Skeletal muscle satellite cell (primary cell): ENCODE measurements at regions not wholly inside any gene's neighbourhood (a gene's known extent, or its start where the extent isn't known, plus 50 kb on each side); places are given as distances from the start of the nearest gene placed in this dataset.

Experiments
- H3K27me3 ChIP-seq: 2 replicates; pipeline ENCODE4 v1.7.0; 2013; ENCODE audit warnings: low read length; ENCODE audit not compliant: control insufficient read depth, insufficient read depth
- H3K36me3 ChIP-seq: 2 replicates; pipeline ENCODE4 v1.7.0; 2013; ENCODE audit warnings: mild to moderate bottlenecking, control low read depth, low read length; ENCODE audit not compliant: insufficient read depth
- H3K4me1 ChIP-seq: 2 replicates; pipeline ENCODE4 v1.7.0; 2013; ENCODE audit warnings: low read length; ENCODE audit not compliant: control insufficient read depth, insufficient read depth
- H3K4me2 ChIP-seq: 2 replicates; pipeline ENCODE4 v1.7.0; 2013; ENCODE audit warnings: mild to moderate bottlenecking, low read length
- H3K4me3 ChIP-seq: 2 replicates; pipeline ENCODE4 v1.7.0; 2013; ENCODE audit warnings: low read length
- H3K9ac ChIP-seq: 2 replicates; pipeline ENCODE4 v1.7.0; 2013; ENCODE audit warnings: mild to moderate bottlenecking, low read depth, low read length, moderate library complexity
- H3K9me3 ChIP-seq: replicated peaks from 2 replicates; pipeline ENCODE4 v1.7.0; 2013; ENCODE audit warnings: mild to moderate bottlenecking, control low read depth, low read length

DNA sequence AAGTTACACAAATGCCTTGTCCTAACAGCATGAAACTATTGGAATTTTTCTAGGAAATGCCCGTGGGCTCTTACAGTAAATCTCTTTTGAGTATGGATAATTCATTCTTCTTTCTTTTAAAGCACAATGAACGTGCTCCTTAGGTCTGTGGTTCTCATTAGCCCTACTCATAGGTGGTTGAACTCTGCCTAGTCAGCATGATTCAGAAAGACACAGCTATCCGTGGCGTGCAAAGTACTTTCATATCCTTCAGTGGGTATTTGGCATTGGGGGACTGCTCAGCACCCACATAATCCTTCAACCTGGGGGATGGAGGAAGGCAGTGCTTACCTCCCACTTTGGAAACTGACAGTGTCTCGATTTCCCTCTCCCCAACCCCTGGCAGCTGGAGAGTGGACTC lies 462.0 kb upstream of the CLINT1 start:
- H3K4me1 ChIP-seq: no peaks in the 10 kb centered on the region
- no peaks in the 10 kb centered on the region for H3K36me3 ChIP-seq
- H3K9ac ChIP-seq: no peak overlapping the region
- H3K27me3 ChIP-seq: peaks cover 6% of the 10 kb centered on the region
- no peak overlapping the region for H3K4me2 ChIP-seq
- H3K4me3 ChIP-seq: no peak overlapping the region
- H3K9me3 ChIP-seq: no peaks in the 10 kb centered on the region

DNA sequence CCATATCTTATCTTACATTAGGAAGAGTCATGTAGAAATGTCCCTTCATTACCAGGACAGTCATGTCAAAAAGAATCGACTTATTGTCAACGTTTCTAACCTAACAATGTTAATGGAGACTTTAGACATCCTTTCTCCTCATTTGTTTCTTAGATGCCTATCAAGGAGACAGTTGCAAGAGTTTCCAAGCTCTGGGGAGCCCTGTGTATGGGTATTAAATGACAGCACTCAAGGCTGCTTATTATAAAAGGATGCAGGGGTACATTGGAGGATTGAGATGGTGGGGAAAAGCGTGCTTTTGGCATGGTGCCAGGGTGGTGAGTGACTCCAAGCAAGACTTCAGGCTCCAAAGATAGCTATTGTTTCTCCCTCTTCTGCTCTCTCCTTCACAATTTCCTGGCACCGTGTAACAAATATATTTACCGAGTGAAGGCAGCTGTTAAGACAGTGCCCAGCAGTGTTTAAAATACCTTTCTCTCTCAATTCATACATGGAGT lies 461.3 kb upstream of the CLINT1 start:
- H3K9me3 ChIP-seq: no peaks in the 10 kb centered on the region
- H3K4me1 ChIP-seq: no peaks in the 10 kb centered on the region
- no peaks in the 10 kb centered on the region for H3K36me3 ChIP-seq
- H3K4me2 ChIP-seq: no peak overlapping the region
- H3K9ac ChIP-seq: no peak overlapping the region
- no peak overlapping the region for H3K4me3 ChIP-seq
- H3K27me3 ChIP-seq: peaks cover 6% of the 10 kb centered on the region

DNA sequence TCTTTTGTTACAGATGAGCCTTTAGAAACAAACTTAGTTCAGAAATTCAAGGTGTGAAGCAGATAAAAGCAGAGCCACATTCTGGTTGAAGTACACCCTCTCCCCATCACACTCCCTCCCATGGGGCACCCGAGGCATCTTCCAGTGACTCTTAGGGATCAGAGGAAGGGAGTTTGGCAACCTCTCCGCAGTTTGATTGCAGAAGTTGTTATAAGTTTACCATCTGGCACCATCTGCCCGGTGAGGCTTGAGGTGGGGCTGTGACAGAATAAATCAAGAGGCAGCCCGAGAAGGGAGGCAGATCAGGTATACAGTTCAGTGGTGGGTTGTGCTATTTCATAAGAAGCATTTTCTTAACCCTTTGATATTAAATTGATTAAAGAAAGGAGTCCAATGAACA lies 458.6 kb upstream of the CLINT1 start:
- Histone ChIP-seq H3K9ac (no peak overlapping the region), H3K27me3 (peaks cover 6% of the 10 kb centered on the region), H3K36me3 (no peaks in the 10 kb centered on the region), H3K4me2 (no peak overlapping the region), H3K4me1 (no peaks in the 10 kb centered on the region), H3K4me3 (no peak overlapping the region), H3K9me3 (no peaks in the 10 kb centered on the region)

DNA sequence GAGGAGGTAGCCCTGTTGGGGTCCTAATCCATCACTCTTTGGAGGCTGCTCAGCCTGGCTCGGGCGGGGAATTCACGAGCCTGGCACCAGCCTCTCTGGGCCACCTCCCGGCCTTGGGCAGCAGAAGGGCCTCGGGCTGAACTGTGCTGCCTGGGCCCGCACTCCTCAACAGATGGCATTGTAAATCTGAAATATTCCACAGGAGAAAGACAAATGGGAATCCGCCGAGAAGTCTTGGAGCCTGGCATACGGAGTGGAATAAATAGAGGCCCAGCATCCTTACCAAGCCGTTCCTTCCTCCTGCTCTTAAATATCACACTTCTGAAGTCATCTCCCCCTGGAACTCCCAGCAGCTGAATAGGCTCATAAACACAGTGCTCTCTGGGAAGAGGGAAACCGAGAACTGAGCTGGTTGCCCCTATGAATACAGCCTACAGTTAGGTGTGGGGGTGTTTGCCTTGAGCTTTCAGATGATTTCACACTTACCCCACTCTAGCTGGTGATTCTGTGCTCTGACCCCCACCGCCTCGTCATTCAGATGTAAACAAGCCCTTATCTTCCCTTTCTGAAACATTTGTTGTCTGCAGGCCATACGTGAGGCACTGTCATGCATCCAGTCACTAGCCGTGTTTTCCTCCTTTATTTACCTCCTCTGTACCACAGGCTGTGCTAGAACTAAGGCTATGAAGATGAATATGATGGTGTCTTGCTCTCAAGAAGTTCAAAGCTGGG lies 455.0 kb upstream of the CLINT1 start:
- no peaks in the 10 kb centered on the region for H3K9me3 ChIP-seq
- no peak overlapping the region for H3K4me2 ChIP-seq

DNA sequence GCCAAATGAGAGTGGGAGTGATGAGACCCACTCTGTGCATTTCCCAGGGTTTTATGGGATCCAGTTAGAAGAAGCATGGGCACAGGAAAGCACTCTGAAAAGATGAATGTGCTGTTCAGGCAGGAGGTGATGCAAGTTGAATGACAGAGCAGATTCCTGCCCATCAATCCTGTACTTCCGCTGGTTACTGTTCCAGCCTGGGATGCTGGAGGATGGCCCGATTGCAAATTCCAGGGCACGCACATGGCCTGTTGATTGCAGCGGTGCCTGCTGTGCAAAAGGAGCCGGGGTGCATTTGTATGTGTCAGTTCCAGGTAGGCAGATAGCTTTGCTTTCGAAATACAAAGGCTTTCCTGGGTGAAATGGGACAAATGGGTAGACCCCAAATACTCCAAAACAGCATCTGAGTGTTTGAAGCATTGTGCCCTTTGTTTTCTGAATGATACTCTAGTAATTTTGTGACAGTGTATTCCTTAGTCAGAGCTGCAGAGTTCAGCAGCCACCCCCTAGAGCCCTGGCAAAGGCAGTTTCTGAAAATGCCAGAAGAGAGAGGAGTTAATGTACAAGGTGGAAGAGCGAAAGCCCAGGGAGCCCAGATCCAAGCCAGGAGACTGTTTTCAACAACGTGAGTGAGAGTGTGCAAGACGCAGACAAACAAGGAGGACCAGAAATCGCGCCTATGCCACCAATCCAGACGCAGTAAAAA lies 454.2 kb upstream of the CLINT1 start:
- H3K27me3 ChIP-seq: peaks cover 7% of the 10 kb centered on the region
- H3K36me3 ChIP-seq: no peaks in the 10 kb centered on the region
- no peak overlapping the region for H3K9ac ChIP-seq
- no peaks in the 10 kb centered on the region for H3K9me3 ChIP-seq
- H3K4me2 ChIP-seq: no peak overlapping the region
- no peaks in the 10 kb centered on the region for H3K4me1 ChIP-seq
- no peak overlapping the region for H3K4me3 ChIP-seq

More for the DNA sequence above, 455.0 kb upstream of the CLINT1 start:
- H3K4me3 ChIP-seq: no peak overlapping the region
- H3K36me3 ChIP-seq: no peaks in the 10 kb centered on the region
- no peaks in the 10 kb centered on the region for H3K4me1 ChIP-seq
- peaks cover 1% of the 10 kb centered on the region for H3K27me3 ChIP-seq
- H3K9ac ChIP-seq: no peak overlapping the region

DNA sequence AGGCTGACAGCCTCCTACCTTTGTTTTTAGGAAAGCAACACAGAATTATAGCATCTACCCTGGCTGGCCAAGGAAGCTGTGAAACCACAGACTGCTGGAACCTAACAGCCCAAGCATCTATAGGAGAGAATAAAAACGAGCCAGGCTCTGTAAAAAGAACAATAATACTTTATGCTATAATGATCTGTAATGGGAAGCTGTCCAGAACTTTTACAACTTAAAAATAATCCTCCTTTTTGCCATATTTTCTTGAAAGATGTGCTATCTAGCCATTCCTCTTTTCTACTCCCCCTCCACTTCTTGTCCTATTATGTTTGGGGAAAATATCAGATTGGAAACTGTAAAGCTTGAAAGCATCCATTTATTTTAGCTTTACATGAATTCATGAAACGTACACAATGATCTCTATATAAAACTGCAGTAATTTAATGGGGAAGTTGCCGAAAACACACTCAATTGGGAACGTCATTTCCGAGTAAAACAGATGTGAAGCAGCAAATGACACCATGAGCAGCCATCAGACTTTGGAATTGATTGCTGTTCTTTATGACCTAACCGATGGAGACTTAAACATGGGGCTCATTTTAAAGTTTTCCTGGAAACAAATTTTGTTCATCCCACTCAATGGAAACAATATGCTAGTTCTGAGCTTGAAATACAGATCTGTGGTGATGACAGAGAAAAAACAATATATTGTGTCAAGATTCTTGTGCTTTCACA lies 450.3 kb upstream of the CLINT1 start:
- Histone ChIP-seq H3K4me2 (no peak overlapping the region), H3K36me3 (no peaks in the 10 kb centered on the region), H3K4me1 (no peaks in the 10 kb centered on the region), H3K9me3 (no peaks in the 10 kb centered on the region), H3K27me3 (peaks cover 10% of the 10 kb centered on the region), H3K4me3 (no peak overlapping the region), H3K9ac (no peak overlapping the region)

DNA sequence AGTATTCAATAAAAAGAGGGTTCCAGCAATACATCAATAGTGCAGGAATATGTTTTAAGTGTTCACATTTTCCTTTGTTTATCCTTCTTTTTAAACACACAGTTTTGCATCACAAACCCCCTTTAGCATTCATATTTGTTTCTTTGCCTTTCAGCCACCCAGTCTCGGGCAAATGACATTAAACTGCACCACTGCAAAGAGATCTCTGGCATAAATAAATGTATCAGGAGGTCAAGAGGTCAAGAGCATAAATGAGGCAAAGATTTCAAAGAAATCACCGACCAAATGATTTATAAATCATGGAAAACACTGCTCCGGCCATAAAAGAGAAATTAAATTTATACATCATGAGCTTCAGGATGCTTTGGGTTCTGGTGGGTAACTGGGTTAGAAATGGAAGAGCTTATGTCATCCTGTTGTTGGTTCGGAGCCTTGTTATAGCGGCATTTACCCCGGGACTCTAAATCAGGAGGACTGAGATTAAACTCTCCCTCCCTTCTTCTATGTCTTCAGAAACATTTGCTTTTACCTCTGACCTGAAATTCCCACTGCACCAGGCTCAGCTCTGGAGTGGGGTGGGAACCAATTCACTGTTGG lies 449.6 kb upstream of the CLINT1 start:
- no peaks in the 10 kb centered on the region for H3K4me1 ChIP-seq
- no peak overlapping the region for H3K4me3 ChIP-seq
- no peaks in the 10 kb centered on the region for H3K36me3 ChIP-seq
- no peak overlapping the region for H3K4me2 ChIP-seq
- peaks cover 15% of the 10 kb centered on the region for H3K27me3 ChIP-seq
- no peak overlapping the region for H3K9ac ChIP-seq
- no peaks in the 10 kb centered on the region for H3K9me3 ChIP-seq

DNA sequence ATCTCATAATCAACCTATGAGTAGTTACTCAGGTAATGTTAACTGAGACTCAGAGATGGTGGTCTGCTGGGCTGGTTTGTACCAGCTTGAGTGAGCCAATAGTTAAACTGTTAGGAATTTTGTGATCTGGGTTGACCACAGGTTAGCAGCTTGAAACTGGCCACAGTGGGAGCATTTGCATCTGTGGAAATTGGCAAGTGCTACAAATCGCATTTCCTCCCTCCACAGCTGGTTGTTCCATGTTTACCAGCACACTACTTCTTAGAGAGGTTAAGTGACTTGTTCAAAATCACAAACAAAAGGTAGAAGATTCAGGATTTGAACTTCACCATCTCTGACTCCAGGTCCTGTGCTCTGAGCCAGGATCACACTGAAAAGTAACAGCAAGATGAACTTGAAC lies 446.9 kb upstream of the CLINT1 start:
- H3K36me3 ChIP-seq: no peaks in the 10 kb centered on the region
- no peaks in the 10 kb centered on the region for H3K4me1 ChIP-seq
- no peaks in the 10 kb centered on the region for H3K9me3 ChIP-seq
- H3K4me2 ChIP-seq: no peak overlapping the region
- H3K9ac ChIP-seq: no peak overlapping the region
- H3K4me3 ChIP-seq: no peak overlapping the region
- peaks cover 20% of the 10 kb centered on the region for H3K27me3 ChIP-seq

DNA sequence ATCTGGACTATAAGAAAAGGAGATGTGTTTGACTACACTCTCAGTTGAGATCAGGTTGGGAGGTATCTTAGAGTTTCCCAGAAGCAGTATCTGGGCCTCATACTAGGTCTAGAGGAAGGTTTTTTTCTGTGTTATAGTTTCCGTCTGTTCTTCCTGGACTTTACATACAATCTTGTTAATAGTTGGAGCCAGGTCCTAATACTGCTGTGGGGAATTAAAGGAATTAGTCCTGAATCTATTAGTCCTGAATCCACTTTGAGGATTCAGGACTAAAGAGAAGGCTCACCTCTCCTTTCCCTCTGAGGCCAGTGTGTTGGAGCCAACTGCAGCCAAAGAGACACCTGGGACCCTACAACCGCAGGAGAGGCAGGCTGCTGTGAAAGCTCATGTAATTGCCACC lies 445.7 kb upstream of the CLINT1 start:
- Histone ChIP-seq H3K9ac (no peak overlapping the region), H3K4me2 (no peak overlapping the region), H3K27me3 (peaks cover 28% of the 10 kb centered on the region), H3K4me3 (no peak overlapping the region), H3K4me1 (no peaks in the 10 kb centered on the region), H3K36me3 (no peaks in the 10 kb centered on the region), H3K9me3 (no peaks in the 10 kb centered on the region)

DNA sequence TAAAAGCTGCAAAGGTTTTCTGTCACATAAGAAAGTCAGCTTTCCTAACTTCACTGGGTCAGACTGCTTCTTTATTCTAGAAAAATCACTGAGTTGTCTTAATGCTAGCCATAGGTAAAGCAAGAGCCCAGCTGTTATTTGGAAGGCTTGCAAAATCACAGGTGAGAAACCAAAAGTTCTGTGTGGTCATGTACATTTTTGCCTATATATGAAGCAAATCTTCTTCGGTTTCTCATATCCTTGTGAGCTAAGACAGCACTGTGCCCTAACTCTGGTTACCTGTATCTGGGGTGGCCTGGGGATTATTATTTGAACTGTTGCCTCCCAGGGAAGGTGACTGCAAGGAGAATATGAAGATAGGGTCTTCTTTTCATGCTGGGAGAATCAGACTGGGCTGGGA lies 444.9 kb upstream of the CLINT1 start:
- Histone ChIP-seq H3K36me3 (no peaks in the 10 kb centered on the region), H3K4me1 (no peaks in the 10 kb centered on the region), H3K4me2 (no peak overlapping the region), H3K4me3 (no peak overlapping the region), H3K9me3 (no peaks in the 10 kb centered on the region), H3K9ac (no peak overlapping the region), H3K27me3 (peaks cover 27% of the 10 kb centered on the region)

DNA sequence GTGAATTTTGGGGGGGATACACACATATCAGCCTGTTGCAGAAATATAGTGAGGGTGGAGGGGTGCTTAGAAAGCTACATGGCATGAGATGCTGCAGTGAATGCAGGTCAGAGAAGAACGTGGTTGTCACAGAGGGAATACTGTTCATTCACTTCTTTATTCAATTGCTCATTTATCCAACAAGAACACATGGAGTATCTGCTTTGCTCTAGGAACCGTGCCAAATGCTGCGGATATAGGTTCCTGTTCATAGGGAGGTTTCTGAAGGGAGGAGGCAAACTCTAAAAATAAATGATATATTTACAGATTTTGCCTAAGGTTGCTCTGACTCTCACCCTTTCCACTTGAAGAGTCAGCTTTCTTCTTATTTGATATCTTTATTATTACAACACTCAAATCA lies 444.3 kb upstream of the CLINT1 start:
- Histone ChIP-seq H3K4me2 (no peak overlapping the region), H3K9ac (no peak overlapping the region), H3K27me3 (peaks cover 21% of the 10 kb centered on the region), H3K36me3 (no peaks in the 10 kb centered on the region), H3K9me3 (no peaks in the 10 kb centered on the region), H3K4me1 (no peaks in the 10 kb centered on the region), H3K4me3 (no peak overlapping the region)
